GM19043 (cell line): ENCODE measurements at regions not wholly inside any gene's neighbourhood (a gene's known extent, or its start where the extent isn't known, plus 50 kb on each side); places are given as distances from the start of the nearest gene placed in this dataset.

ENCODE experiments used
- ATAC-seq: cut with Tn5 transposase; IDR thresholded peaks from one replicate; pipeline ENCODE4 v1.9.1; 2021; ENCODE audit warnings: low read depth; ENCODE audit not compliant: unreplicated experiment

DNA sequence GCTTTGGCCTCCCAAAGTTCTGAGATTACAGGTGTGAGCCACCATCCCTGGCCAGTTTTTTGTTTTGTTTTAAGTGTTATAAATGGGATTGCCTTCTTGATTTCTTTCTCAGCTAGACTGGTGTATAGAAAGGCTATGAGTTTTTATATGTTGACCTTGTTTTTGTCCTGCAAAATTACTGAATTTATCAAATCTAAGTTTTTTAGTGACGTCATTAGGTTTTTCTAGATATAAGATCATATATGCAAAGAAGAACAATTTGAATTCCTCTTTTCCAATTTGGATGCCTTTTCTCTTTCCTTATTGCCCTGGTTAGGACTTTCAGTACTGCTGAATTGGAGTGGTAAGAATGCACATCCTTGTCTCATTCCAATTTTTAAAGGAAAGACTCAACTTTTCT, 81.3 kb upstream of the MOCS1 start:
- no peak for ATAC-seq

DNA sequence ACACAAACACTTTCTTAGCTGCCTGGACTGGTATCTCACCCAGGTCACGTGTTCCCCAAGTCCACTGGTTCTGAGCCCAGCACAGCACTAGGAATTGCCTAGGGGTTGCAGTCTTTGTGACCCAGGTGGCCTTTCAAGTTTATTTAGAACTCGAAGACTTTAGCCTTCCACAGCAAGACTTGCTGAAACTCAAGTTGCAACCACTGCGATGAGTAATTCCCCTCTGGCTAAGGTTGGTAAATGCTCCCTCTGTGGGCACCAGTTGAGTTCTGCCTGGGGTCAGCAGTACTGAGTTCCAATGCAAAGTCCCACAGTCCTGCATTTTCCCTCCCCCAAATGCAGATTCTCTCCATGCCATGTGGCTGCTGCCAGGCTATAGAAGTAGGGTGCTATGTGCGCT, 77.6 kb upstream of the MOCS1 start:
- ATAC-seq, result no peak

DNA sequence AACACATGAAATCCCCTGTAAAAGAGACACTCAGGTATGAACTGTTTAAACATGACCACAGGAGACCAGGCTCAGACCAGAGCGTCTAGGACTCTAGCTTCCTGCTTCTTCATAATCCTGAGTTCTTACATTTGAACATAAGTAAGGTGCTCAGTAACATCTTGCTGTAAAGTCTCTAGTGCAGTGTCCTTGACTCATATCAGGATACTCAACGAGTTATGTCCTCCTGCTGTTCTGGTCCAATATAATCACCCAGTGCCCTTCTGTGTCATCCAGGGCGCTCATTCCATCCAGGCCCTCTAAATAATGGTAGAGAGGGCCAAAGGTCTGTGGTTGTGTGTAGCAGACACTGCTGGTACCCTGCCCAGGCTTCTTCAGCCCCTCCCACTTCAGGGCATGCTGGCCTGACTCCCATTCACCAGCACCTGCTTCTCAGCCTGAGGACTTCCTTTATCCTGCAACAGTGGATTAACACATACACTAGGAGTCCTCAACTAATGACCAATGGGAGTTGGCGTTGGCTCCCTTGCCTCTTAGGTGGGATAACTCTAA, 66.8 kb upstream of the MOCS1 start:
- no peak for ATAC-seq

DNA sequence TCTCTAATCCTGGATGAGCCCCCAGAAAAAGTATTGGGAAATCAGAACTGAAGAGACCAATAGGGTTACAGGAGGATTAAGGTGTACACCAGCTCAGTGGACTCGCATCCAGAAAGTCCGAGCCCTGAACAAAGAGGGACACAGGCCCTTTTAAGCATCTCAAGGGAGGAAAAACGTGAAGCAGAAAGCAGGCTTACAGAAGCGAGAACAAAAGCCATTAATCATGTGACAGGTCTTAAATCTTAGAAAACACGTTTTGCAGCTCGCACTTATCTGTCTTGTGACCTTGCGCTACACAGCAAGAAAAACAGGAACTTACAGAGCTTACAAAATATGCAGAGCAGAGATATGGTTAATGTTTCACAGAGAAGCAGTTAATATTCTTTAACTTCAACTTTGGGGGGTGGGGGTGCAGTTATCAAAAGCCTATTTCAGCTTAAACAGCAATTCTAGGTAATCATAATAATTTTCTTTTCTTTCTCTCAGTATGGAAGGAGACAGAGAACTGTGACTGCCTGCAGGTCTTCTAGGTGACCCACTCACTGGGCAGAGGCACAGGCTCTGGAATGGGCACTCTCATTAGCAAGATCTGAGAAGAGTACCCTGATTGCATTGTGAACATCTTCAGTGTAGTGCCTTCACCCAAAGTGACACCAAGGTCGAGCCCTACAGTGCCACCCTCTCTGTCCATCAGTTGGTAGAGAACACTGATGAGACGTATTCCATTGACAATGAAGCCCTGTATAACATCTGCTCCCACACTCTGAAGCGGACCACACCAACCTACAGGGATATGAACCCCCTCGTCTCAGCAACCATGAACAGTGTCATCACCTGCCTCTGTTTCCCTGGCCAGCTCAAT, 65.0 kb upstream of the MOCS1 start:
- ATAC-seq, result no peak

DNA sequence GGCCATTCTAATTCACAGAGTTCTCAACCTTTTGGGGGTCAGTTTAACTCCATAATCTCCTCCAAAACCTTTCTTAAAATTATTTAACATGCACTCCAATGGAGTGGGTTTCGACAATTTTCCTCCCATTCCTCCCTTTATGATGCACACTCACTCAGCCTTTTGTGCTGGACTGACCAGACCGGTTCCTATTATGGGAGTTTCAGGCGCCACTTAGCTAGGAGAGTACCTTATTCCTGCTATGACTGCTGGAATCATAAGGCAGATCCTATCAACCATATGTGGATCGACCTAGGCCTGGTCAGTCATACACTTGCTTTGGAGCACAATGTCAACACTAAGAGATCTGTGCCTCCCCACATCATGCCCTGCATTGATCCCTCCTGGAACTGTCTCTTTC, 63.9 kb upstream of the MOCS1 start:
- ATAC-seq, result no peak

DNA sequence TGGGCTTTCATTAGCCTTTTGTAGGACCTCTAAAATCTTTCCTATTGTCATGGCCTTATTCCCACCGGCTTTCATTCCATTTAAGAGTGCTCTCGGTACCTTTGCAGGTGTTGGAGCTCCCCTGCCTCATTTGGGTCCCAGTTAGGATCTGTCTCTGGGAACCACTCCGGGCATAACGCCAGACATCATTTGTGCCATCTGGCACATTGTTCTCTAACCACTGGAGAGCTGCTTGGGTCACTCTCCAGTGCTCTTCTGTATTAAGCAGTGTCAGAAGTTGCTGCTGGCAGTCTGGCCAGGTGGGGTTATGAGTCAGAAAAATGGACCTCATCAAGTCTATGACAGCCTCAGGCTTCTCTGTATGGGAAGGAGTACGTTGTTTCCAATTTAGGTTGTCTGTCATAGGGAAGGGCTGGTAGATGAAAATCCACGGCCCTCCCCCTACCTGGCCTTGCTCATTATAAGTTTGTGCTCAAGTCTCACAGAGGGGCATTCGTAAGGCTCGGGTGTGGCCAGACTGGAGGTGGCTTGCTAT, 62.9 kb upstream of the MOCS1 start:
- ATAC-seq, result no peak

DNA sequence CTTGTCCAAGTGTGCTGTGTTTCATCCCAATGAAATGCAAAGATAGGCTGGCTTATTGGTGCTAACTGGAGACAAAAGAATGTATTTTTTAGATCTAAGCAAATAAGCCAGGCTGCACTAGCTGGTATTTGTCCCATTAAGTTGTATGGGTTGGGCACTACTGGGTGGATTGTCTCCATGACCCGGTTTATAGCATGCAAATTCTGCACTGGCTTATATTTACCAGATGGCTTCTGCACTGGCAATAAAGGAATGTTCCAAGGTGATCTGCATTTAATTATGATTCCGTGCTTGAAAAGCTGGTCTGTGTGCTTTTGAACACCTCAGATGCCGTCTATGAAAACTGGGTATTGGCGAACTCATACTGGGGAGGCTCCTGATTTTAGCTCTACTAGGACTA, 61.4 kb upstream of the MOCS1 start:
- no peak for ATAC-seq

DNA sequence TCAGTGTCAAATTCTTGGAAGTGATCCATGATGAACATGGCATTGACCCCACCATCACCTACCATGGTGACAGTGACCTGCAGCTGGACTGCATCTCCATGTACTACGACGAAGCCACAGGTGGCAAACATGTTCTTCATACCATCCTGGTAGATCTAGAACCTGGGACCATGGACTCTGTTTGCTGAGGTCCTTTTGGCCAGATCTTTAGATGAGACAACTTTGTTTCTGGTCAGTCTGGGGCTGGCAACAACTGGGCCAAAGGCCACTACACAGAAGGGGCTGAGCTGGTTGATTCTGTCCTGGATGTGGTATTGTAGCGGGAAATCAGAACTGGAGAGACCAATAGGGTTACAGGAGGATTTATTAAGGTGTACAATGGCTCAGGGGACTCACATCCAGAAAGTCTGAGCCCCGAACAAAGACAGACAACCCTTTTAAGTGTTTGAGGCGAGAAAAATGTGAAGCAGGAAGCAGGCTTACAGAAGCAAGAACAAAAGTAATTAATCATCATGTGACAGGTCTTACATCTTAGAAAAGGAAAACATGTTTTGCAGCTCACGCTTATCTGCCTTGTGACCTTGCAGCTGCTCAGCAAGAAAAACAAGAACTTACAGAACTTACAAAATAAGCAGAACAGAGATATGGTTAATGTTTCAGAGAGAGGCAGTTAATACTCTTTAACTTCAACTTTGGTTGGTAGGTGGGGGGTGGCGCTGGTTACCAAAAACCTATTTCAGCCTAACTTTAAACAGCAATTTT, 58.8 kb upstream of the MOCS1 start:
- no peak for ATAC-seq
